ENCODE measurements at regions not wholly inside any gene's neighbourhood (a gene's known extent, or its start where the extent isn't known, plus 50 kb on each side); places are given as distances from the start of the nearest gene placed in this dataset.

DNA sequence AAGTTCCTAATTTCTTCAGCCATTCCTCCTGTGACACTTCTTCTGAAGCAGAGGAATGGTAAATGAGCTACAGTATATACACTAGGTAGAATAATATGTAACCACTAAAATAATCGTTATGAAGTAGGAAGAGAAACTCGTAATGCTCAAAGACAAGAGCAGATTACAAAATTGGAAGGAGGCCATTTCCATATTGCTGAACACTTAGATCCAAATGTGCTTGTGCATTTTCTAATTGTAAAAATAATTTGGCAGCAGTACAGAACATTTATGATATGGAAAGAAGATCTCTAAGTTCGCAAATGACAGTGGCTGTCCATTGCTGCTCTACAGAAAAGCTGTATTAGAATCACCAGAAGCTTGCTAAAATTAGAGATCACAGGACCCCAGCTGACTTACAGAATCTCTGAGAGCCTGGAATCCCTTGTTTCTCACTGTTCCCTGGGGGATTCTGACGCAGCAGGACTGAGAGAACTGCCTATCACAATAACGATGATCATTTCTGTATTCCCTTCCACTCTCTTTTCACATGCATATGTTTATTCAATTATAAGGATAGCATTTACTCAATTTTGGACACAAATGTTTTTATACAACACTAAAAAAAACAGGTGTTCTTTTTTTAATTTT lies 242.1 kb downstream of the OMA1 start:
- H4K20me1 ChIP-seq (ENCODE audit: low read depth, low read length), result no peaks in the 10 kb centered on the region
- H3F3A ChIP-seq (ENCODE audit: insufficient read depth), result no peaks in the 10 kb centered on the region
- H3K36me3 ChIP-seq (ENCODE audit: low read length), result no peaks in the 10 kb centered on the region
- no peak overlapping the region for H2AFZ ChIP-seq (ENCODE audit: low read depth, low read length, severe bottlenecking)
- TF ChIP-seq EZH2phosphoT487 (conservative IDR thresholded peaks at IDR 0.05; ENCODE audit: low read length) (no peak), CTCF (IDR thresholded peaks at IDR 0.05; ENCODE audit: insufficient read depth, low read length, poor library complexity, severe bottlenecking) (no peak)
- no peak overlapping the region for H3K9ac ChIP-seq (ENCODE audit: low read length)
- H3K9me2 ChIP-seq (replicated peaks; ENCODE audit: insufficient read depth, low read length), result no peaks in the 10 kb centered on the region
- no peak overlapping the region for H3K4me3 ChIP-seq (ENCODE audit: insufficient read depth, low read length, poor library complexity, severe bottlenecking)
- H3K27me3 ChIP-seq (ENCODE audit: low read length), result no peaks in the 10 kb centered on the region
- H3K27ac ChIP-seq (ENCODE audit: low read depth, low read length), result no peak overlapping the region
- no peaks in the 10 kb centered on the region for H3K9me3 ChIP-seq (ENCODE audit: insufficient read depth, low read length)
- H3K4me2 ChIP-seq (ENCODE audit: low read depth, low read length, poor library complexity, severe bottlenecking), result no peak overlapping the region
- H3K79me2 ChIP-seq (ENCODE audit: insufficient read depth, low read length), result no peaks in the 10 kb centered on the region

DNA sequence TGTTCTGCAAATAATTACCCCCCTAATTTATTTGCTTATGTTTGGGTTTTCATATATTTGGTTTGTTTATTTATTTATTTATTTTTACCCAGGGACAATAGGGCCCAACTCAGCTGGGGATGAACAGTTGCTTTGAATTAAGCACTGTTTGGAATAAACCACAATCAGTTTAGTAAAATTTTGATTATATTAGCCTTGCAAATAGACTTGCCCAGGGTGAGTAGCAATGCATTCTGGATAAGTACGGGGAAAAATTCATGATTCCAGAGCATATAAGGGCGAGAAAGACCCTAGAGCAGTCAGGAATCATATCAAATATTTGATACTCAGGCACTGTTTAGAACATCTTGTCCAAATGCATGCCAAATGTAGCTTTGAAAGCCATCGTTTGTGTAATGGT lies 242.7 kb downstream of the OMA1 start:
- no peaks in the 10 kb centered on the region for H3K9me2 ChIP-seq (replicated peaks; ENCODE audit: insufficient read depth, low read length)
- H2AFZ ChIP-seq (ENCODE audit: low read depth, low read length, severe bottlenecking), result no peak overlapping the region
- no peak overlapping the region for H3K27ac ChIP-seq (ENCODE audit: low read depth, low read length)
- no peaks in the 10 kb centered on the region for H3F3A ChIP-seq (ENCODE audit: insufficient read depth)
- no peaks in the 10 kb centered on the region for H3K9me3 ChIP-seq (ENCODE audit: insufficient read depth, low read length)
- no peaks in the 10 kb centered on the region for H3K36me3 ChIP-seq (ENCODE audit: low read length)
- no peaks in the 10 kb centered on the region for H3K27me3 ChIP-seq (ENCODE audit: low read length)
- H3K9ac ChIP-seq (ENCODE audit: low read length), result no peak overlapping the region
- TF ChIP-seq CTCF (IDR thresholded peaks at IDR 0.05; ENCODE audit: insufficient read depth, low read length, poor library complexity, severe bottlenecking), result no peak
- TF ChIP-seq EZH2phosphoT487 (conservative IDR thresholded peaks at IDR 0.05; ENCODE audit: low read length), result no peak
- no peaks in the 10 kb centered on the region for H3K79me2 ChIP-seq (ENCODE audit: insufficient read depth, low read length)
- H3K4me3 ChIP-seq (ENCODE audit: insufficient read depth, low read length, poor library complexity, severe bottlenecking), result no peak overlapping the region
- H3K4me2 ChIP-seq (ENCODE audit: low read depth, low read length, poor library complexity, severe bottlenecking), result no peak overlapping the region
- H4K20me1 ChIP-seq (ENCODE audit: low read depth, low read length), result no peaks in the 10 kb centered on the region

DNA sequence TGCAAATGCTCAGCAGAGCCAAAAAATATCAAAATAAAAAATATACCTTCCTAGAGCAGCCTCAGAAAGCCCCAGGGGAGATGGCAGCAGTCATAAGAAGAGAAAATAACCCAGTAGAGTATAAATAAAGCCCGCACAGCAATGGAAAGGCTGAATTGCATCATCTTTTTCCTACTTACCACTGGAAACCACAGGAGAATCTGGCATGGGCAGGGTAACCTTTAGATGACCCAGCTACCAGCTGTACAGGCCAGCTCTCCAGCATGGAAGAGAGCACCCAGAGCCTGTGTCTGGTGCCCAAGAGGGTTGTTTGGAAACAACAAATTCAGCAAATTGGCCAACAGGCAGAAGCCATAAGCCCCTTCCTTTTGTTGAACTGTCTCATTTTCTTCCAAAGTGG lies 253.1 kb downstream of the OMA1 start:
- Histone ChIP-seq H3F3A (ENCODE audit: insufficient read depth) (no peaks in the 10 kb centered on the region), H4K20me1 (ENCODE audit: low read depth, low read length) (no peaks in the 10 kb centered on the region), H2AFZ (ENCODE audit: low read depth, low read length, severe bottlenecking) (no peak overlapping the region), H3K9me2 (replicated peaks; ENCODE audit: insufficient read depth, low read length) (no peaks in the 10 kb centered on the region), H3K4me3 (ENCODE audit: insufficient read depth, low read length, poor library complexity, severe bottlenecking) (no peak overlapping the region), H3K27me3 (ENCODE audit: low read length) (no peaks in the 10 kb centered on the region), H3K9me3 (ENCODE audit: insufficient read depth, low read length) (no peaks in the 10 kb centered on the region), H3K36me3 (ENCODE audit: low read length) (no peaks in the 10 kb centered on the region), H3K4me2 (ENCODE audit: low read depth, low read length, poor library complexity, severe bottlenecking) (no peak overlapping the region), H3K27ac (ENCODE audit: low read depth, low read length) (no peak overlapping the region), H3K9ac (ENCODE audit: low read length) (no peak overlapping the region), H3K79me2 (ENCODE audit: insufficient read depth, low read length) (no peaks in the 10 kb centered on the region)
- TF ChIP-seq CTCF (IDR thresholded peaks at IDR 0.05; ENCODE audit: insufficient read depth, low read length, poor library complexity, severe bottlenecking) (no peak), EZH2phosphoT487 (conservative IDR thresholded peaks at IDR 0.05; ENCODE audit: low read length) (no peak)
